ENCODE measurements at regions not wholly inside any gene's neighbourhood (a gene's known extent, or its start where the extent isn't known, plus 50 kb on each side); places are given as distances from the start of the nearest gene placed in this dataset.

DNA sequence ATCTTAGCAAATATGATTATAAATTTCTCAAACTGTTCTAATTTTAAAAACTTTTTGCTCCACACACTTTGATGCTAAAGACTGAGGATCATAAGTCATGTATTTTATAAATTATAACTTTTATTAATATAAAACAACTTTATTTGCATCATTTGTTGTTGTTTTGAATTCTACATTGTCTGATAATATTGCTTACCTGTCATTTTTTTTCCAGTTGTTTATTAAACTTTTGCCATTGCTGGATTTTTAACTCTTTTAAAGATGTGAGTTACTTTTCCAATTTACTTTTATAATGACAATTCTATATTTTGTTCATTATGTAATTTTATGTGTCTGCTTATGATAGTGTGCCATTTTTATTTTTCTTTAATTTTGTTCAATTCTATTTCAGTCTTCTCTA lies 2071.2 kb upstream of the C9orf72 start:
- no peaks in the 10 kb centered on the region for H3K4me1 ChIP-seq (ENCODE audit: control insufficient read depth, extremely low read depth, insufficient read depth, low read length)
- no peaks in the 10 kb centered on the region for H3K9me3 ChIP-seq (ENCODE audit: control insufficient read depth, low read depth, low read length)
- H3K4me2 ChIP-seq (ENCODE audit: control insufficient read depth, extremely low read depth, insufficient read depth, low read depth, low read length): no peak overlapping the region
- H4K20me1 ChIP-seq (ENCODE audit: control insufficient read depth, extremely low read depth, insufficient read depth, low read length): no peaks in the 10 kb centered on the region
- no peaks in the 10 kb centered on the region for H3K36me3 ChIP-seq (ENCODE audit: control insufficient read depth in 2 of 2, extremely low read depth in 1 of 2, insufficient read depth in 2 of 2, low read length in 2 of 2)
- H3K27ac ChIP-seq (ENCODE audit: control insufficient read depth, insufficient read depth, low read length): no peak overlapping the region
- no peak overlapping the region for H3K4me3 ChIP-seq (ENCODE audit: control insufficient read depth in 2 of 3, extremely low read depth in 1 of 3, insufficient read depth in 2 of 3, low read depth in 1 of 3, low read length in 3 of 3)
- no peaks in the 10 kb centered on the region for H3K27me3 ChIP-seq (ENCODE audit: control insufficient read depth, extremely low read depth, insufficient read depth, low read length)
- dilution Hi-C loops (cut with MboI; ENCODE audit: extremely low pct_ligation_motif_present, low sequenced_read_pairs): no loop called here
- no peaks in the 10 kb centered on the region for H3K79me2 ChIP-seq (ENCODE audit: control insufficient read depth, insufficient read depth, low read length)
- H3K9me1 ChIP-seq (ENCODE audit: control insufficient read depth, extremely low read depth, insufficient read depth, low read length): no peaks in the 10 kb centered on the region
- H3K9ac ChIP-seq (ENCODE audit: control insufficient read depth, extremely low read depth, insufficient read depth, low read length): no peak overlapping the region
- no peak overlapping the region for H2AFZ ChIP-seq (ENCODE audit: control insufficient read depth, low read length)
- DNase-seq (ENCODE audit: low read depth, low spot score) (no peak), FAIRE-seq (no peak)
- TF ChIP-seq, protein P1, sequence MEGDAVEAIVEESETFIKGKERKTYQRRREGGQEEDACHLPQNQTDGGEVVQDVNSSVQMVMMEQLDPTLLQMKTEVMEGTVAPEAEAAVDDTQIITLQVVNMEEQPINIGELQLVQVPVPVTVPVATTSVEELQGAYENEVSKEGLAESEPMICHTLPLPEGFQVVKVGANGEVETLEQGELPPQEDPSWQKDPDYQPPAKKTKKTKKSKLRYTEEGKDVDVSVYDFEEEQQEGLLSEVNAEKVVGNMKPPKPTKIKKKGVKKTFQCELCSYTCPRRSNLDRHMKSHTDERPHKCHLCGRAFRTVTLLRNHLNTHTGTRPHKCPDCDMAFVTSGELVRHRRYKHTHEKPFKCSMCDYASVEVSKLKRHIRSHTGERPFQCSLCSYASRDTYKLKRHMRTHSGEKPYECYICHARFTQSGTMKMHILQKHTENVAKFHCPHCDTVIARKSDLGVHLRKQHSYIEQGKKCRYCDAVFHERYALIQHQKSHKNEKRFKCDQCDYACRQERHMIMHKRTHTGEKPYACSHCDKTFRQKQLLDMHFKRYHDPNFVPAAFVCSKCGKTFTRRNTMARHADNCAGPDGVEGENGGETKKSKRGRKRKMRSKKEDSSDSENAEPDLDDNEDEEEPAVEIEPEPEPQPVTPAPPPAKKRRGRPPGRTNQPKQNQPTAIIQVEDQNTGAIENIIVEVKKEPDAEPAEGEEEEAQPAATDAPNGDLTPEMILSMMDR (optimal IDR thresholded peaks at IDR 0.05 in 1 of 3, IDR thresholded peaks at IDR 0.05 in 1 of 3, conservative IDR thresholded peaks at IDR 0.05 in 1 of 3; ENCODE audit: extremely low read depth in 1 of 3, insufficient read depth in 2 of 3, low read length in 3 of 3): no peak
- no peak for TF ChIP-seq EZH2 (IDR thresholded peaks at IDR 0.05; ENCODE audit: low read length)

DNA sequence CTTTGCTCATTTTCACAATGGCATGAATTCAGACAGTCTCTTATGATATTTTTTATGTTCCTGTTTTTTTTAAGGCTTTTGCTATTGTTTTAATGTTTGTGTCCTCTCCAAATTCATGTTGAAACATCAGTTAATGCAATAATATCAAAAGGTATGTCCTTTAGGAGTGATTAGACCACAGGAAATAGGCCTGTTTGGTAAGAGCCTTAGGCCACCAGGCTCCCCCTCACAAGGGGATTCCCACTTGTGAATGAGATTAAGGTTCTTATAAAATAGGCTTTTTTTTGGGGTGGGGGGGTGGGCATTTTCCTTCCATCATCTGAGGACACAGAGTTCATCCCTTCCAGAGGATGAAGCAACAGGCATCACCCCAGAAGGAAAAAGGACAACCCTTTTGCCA lies 2074.2 kb upstream of the C9orf72 start:
- dilution Hi-C loops (cut with MboI; ENCODE audit: extremely low pct_ligation_motif_present, low sequenced_read_pairs): no loop called here
- no peak for FAIRE-seq

More for the DNA sequence above, 2074.2 kb upstream of the C9orf72 start:
- Histone ChIP-seq H3K4me2 (ENCODE audit: control insufficient read depth, extremely low read depth, insufficient read depth, low read depth, low read length) (no peak overlapping the region), H3K36me3 (ENCODE audit: control insufficient read depth in 2 of 2, extremely low read depth in 1 of 2, insufficient read depth in 2 of 2, low read length in 2 of 2) (no peaks in the 10 kb centered on the region), H3K4me3 (ENCODE audit: control insufficient read depth in 2 of 3, extremely low read depth in 1 of 3, insufficient read depth in 2 of 3, low read depth in 1 of 3, low read length in 3 of 3) (no peak overlapping the region), H4K20me1 (ENCODE audit: control insufficient read depth, extremely low read depth, insufficient read depth, low read length) (no peaks in the 10 kb centered on the region), H3K4me1 (ENCODE audit: control insufficient read depth, extremely low read depth, insufficient read depth, low read length) (no peaks in the 10 kb centered on the region), H3K9me3 (ENCODE audit: control insufficient read depth, low read depth, low read length) (no peaks in the 10 kb centered on the region), H3K79me2 (ENCODE audit: control insufficient read depth, insufficient read depth, low read length) (no peaks in the 10 kb centered on the region), H2AFZ (ENCODE audit: control insufficient read depth, low read length) (no peak overlapping the region), H3K27ac (ENCODE audit: control insufficient read depth, insufficient read depth, low read length) (no peak overlapping the region), H3K27me3 (ENCODE audit: control insufficient read depth, extremely low read depth, insufficient read depth, low read length) (no peaks in the 10 kb centered on the region), H3K9ac (ENCODE audit: control insufficient read depth, extremely low read depth, insufficient read depth, low read length) (no peak overlapping the region), H3K9me1 (ENCODE audit: control insufficient read depth, extremely low read depth, insufficient read depth, low read length) (no peaks in the 10 kb centered on the region)
- no peak for DNase-seq (ENCODE audit: low read depth, low spot score)
- TF ChIP-seq EZH2 (IDR thresholded peaks at IDR 0.05; ENCODE audit: low read length): no peak
- TF ChIP-seq, protein P1 (optimal IDR thresholded peaks at IDR 0.05 in 1 of 3, IDR thresholded peaks at IDR 0.05 in 1 of 3, conservative IDR thresholded peaks at IDR 0.05 in 1 of 3; ENCODE audit: extremely low read depth in 1 of 3, insufficient read depth in 2 of 3, low read length in 3 of 3): no peak

Measured in keratinocyte (primary cell).